GM12872 (cell line): ENCODE measurements at regions not wholly inside any gene's neighbourhood (a gene's known extent, or its start where the extent isn't known, plus 50 kb on each side); places are given as distances from the start of the nearest gene placed in this dataset.

ENCODE experiments used
- TF ChIP-seq, protein P1 (sequence below): IDR thresholded peaks from 3 replicates; pipeline ENCODE4 v1.5.1; 2011; ENCODE audit warnings: low read depth, mild to moderate bottlenecking, low read length, moderate library complexity; ENCODE audit not compliant: insufficient read depth

DNA sequence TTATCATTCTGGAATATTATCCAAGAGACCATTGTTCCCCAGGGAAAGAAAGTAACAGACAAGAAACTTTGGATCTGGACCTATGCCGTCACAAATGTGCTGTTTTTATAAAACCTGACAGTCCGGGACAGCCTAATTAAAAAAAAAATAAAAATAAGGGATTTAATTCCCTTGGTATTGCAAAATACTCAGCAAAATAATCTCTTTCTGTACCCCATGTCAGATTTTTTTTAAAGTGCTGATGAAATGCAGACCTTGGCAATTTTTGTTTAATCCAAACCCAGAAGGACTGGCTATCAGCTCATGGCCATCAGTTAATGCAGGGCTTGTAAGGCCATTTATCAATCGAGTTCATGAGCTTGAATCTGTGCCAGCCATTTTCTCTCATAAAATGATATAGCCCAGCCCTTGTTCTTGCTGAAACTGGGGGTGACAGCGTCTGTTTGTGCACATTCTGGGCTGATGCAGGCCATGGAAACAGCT lies 162.7 kb upstream of the S1PR3 start:
- TF ChIP-seq, protein P1, sequence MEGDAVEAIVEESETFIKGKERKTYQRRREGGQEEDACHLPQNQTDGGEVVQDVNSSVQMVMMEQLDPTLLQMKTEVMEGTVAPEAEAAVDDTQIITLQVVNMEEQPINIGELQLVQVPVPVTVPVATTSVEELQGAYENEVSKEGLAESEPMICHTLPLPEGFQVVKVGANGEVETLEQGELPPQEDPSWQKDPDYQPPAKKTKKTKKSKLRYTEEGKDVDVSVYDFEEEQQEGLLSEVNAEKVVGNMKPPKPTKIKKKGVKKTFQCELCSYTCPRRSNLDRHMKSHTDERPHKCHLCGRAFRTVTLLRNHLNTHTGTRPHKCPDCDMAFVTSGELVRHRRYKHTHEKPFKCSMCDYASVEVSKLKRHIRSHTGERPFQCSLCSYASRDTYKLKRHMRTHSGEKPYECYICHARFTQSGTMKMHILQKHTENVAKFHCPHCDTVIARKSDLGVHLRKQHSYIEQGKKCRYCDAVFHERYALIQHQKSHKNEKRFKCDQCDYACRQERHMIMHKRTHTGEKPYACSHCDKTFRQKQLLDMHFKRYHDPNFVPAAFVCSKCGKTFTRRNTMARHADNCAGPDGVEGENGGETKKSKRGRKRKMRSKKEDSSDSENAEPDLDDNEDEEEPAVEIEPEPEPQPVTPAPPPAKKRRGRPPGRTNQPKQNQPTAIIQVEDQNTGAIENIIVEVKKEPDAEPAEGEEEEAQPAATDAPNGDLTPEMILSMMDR, result no peak

DNA sequence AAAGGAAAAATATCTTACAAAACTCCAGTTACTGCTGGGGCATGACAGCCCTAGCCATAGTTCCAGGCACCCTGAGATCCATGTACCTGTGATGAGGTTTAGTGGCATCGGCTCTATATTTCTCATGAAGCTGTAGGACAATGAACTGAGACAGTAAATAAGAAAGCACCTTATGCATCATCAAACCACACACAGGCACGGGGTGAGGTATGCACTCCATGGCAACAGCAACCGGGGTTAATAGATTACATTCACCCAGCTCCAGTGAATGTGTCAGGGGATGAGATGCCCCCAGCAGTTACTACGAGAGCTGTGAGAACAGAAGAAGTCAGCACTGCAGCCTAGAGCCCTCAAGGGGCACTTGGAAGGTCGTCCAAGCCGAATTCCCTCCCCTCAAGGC lies 162.0 kb upstream of the S1PR3 start:
- TF ChIP-seq, protein P1, result no peak

DNA sequence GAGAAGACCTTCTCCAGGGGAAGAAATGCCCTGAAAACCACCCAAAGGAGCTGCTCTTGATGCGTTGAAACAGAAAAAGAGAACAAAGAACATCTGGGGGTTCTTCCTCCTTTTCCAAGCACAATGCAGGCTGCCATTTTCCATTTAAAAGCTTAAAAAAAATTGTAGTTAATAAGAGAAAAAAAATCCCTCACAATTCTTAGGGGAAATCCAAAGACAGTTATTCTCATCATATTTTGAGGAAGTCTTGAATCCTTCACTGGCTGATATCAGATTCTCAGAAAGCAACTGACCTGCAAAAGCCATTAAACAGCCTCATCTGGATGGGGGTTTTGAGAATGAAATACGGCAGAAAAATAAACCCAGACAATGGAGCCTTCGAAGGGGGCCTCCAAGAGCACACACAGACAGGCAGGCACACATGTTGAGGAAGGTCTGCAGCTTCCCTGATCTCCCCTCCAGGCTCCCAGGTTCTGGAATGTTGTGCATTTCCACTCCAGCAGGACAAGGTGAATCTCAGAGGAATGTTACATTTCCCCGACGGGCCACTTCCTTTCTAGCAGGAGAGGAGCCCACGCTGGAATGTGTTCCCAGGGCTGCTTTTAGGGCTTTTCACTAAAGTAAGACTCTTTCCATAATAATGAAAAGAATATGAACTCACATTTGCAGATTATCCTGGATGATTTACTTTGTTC lies 159.4 kb upstream of the S1PR3 start:
- TF ChIP-seq, protein P1, result no peak

DNA sequence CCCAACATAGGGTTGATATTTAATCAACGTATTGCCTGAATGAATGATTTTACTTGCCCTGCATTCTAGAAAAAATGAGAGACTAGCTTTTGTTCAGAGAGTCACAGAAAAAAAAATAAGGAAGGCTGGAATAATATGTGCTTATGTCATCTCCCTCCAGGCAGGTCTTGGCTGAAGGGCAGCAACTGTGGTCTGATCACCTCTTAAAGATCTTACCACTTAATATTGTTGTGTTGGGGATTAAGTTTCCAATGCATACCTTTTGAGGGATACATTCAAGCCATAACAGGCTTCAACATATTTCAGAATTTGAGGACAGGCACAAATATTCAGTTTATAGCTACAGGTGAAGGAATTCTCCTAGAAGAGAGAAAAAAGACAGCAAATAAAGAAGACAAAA lies 157.3 kb upstream of the S1PR3 start:
- TF ChIP-seq, protein P1, result no peak

DNA sequence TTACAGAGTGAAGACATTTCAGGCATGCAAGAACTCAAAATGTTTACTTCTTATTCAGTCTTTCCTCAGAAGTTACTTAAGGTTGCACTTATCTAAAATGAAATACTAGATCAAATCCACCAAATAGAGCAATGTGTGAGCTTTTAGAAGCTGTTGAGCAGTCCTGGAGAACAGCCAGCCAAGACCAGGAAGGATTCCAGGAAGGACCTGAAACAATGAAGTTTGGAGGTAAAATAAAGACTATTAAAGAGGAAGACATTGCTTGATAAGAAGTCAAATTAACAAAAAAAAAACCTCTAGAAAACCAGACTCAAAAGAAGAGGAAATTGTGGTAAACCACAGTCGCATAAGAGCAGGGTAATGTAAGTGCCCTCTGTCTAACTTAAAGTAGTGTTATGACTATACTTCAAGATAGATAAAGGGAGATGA lies 156.2 kb upstream of the S1PR3 start:
- TF ChIP-seq, protein P1, result no peak

DNA sequence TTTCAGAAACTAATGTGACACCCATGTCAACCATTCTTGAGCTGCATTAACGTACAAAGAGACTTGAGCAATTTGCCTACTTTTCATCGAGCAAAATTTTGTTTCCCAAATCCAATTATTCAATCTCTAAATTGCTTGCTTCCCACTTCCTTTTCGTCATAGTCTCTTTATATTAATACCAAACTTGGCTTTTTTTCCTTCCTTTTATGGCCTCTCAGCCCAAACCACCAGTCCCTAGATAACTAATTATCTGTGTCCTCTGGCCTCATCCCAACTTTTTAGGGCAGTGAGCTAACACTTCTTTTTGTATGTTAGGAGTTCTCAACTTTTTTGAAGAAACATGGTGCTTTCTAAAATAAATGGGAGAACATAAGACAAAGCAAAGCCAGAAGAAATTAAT lies 155.5 kb upstream of the S1PR3 start:
- TF ChIP-seq, protein P1, result no peak

DNA sequence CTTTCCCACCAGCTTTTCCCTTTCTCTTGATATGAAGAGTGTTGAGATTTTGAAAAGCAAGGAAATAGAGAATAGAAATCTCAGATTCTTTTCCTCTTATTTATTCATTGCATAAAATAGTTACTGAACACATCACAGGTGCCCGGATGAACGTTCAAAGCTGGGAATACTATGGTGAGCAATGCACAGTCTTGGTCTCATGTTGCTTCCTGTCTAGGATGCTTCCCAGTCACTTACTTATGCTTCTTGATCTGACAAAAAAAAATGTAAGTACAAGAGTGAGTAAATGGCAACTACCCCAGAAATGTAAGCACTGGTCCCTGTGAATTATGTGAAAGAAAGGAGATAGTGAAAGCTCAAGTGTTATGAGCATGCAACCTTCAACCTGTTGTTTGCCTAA lies 153.5 kb upstream of the S1PR3 start:
- TF ChIP-seq, protein P1, result no peak
